MM.1S (cell line): ENCODE measurements at regions not wholly inside any gene's neighbourhood (a gene's known extent, or its start where the extent isn't known, plus 50 kb on each side); places are given as distances from the start of the nearest gene placed in this dataset.
"Not testable (repeated sequence)": the region's sequence is repeated elsewhere in the genome, so short reads cannot be mapped to it uniquely, and the experiment has no call there.

Experiments
- DNase-seq: peaks from one replicate; pipeline ENCODE4 v3.0.0-alpha.2; 2015
- H2AFZ ChIP-seq: fragments of 300-600 bp; sonication (generic); 2 replicates; pipeline ENCODE4 v1.6.0; 2016; ENCODE audit warnings: antibody characterized with exemption, low read length
- H3F3A ChIP-seq: fragments of 300-600 bp; sonication (generic); 2 replicates; pipeline ENCODE4 v1.6.1; 2016; ENCODE audit warnings: mild to moderate bottlenecking, antibody characterized with exemption, low read length, moderate library complexity, mixed read lengths; ENCODE audit not compliant: insufficient read depth
- H3K27ac ChIP-seq: fragments of 300-600 bp; sonication (generic); 2 replicates; pipeline ENCODE4 v1.5.1; 2016; ENCODE audit warnings: mild to moderate bottlenecking, low read length
- H3K27me3 ChIP-seq: fragments of 300-600 bp; sonication (generic); replicated peaks from 2 replicates; pipeline ENCODE4 v1.6.0; 2016; ENCODE audit warnings: low read length; ENCODE audit not compliant: insufficient read depth
- H3K36me3 ChIP-seq: fragments of 300-600 bp; sonication (generic); replicated peaks from 2 replicates; pipeline ENCODE4 v1.6.1; 2016; ENCODE audit warnings: mild to moderate bottlenecking, low read length, mixed read lengths; ENCODE audit not compliant: insufficient read depth
- H3K4me1 ChIP-seq: fragments of 300-600 bp; sonication (generic); 2 replicates; pipeline ENCODE4 v1.6.1; 2016; ENCODE audit warnings: low read length, mixed read lengths
- H3K4me2 ChIP-seq: fragments of 300-600 bp; sonication (generic); 2 replicates; pipeline ENCODE4 v1.6.0; 2016; ENCODE audit warnings: low read depth, low read length
- H3K4me3 ChIP-seq: fragments of 300-600 bp; sonication (generic); 2 replicates; pipeline ENCODE4 v1.5.1; 2016; ENCODE audit warnings: low read length, mixed read lengths
- H3K79me2 ChIP-seq: fragments of 300-600 bp; sonication (generic); 2 replicates; pipeline ENCODE4 v1.6.1; 2016; ENCODE audit warnings: mixed run types, low read length, mixed read lengths
- H3K9ac ChIP-seq: fragments of 300-600 bp; sonication (generic); 2 replicates; pipeline ENCODE4 v1.6.1; 2016; ENCODE audit warnings: low read length, mixed read lengths
- H3K9me2 ChIP-seq: fragments of 300-600 bp; sonication (generic); replicated peaks from 2 replicates; pipeline ENCODE4 v1.6.1; 2016; ENCODE audit warnings: mild to moderate bottlenecking, low read length, mixed read lengths; ENCODE audit not compliant: insufficient read depth
- H3K9me3 ChIP-seq: fragments of 300-600 bp; sonication (generic); replicated peaks from 2 replicates; pipeline ENCODE4 v1.6.1; 2016; ENCODE audit warnings: mild to moderate bottlenecking, low read length, mixed read lengths; ENCODE audit not compliant: insufficient read depth
- H4K20me1 ChIP-seq: fragments of 300-600 bp; sonication (generic); 2 replicates; pipeline ENCODE4 v1.6.1; 2016; ENCODE audit warnings: mild to moderate bottlenecking, low read length, moderate library complexity, mixed read lengths; ENCODE audit not compliant: insufficient read depth
- CTCF ChIP-seq: fragments of 300-600 bp; sonication (generic); IDR thresholded peaks from 2 replicates; pipeline ENCODE4 v1.5.1; 2016; ENCODE audit warnings: antibody characterized with exemption, low read length, mixed read lengths
- EZH2 ChIP-seq: fragments of 300-600 bp; sonication (generic); optimal IDR thresholded peaks from 2 replicates; pipeline ENCODE3; 2017; ENCODE audit warnings: low read depth, mild to moderate bottlenecking, antibody characterized with exemption, low read length, mixed read lengths
- EZH2phosphoT487 ChIP-seq: fragments of 300-600 bp; sonication (generic); IDR thresholded peaks from 2 replicates; pipeline ENCODE4 v1.6.1; 2018; ENCODE audit warnings: antibody characterized with exemption, low read length

DNA sequence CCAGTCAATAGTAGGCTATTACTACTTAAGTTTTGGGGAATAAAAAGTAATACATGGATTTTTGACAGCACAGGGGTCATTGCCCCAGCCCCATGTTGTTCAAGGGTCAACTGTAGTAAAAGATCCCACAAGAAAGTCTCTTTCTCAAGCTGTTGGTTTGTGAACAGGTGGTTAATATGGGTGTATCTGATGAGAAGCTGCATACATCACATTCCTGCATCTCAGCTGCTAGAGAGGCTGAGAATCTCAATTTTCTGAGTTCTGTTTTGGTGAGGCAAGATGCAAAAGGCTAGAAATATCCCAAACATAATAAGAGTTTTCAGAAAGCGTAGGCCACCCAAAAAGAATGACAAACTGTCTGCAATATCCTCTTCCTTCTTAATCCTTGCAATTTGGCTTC lies 76.8 kb upstream of the DAPK1 start:
- H3K9me2 ChIP-seq = no peaks in the 10 kb centered on the region
- TF ChIP-seq EZH2 = no peak
- TF ChIP-seq CTCF = no peak
- TF ChIP-seq EZH2phosphoT487 = no peak
- no peaks in the 10 kb centered on the region for H4K20me1 ChIP-seq
- H3K27me3 ChIP-seq = no peaks in the 10 kb centered on the region
- H3K4me1 ChIP-seq = no peaks in the 10 kb centered on the region
- H3K9me3 ChIP-seq = no peaks in the 10 kb centered on the region
- H3K36me3 ChIP-seq = no peaks in the 10 kb centered on the region
- H3F3A ChIP-seq = no peaks in the 10 kb centered on the region
- no peak overlapping the region for H3K4me3 ChIP-seq
- no peak overlapping the region for H3K27ac ChIP-seq
- H2AFZ ChIP-seq = no peak overlapping the region
- H3K9ac ChIP-seq = no peak overlapping the region
- no peak for DNase-seq
- H3K79me2 ChIP-seq = no peaks in the 10 kb centered on the region
- H3K4me2 ChIP-seq = no peak overlapping the region

- Histone ChIP-seq H4K20me1 (no peaks in the 10 kb centered on the region), H3F3A (no peaks in the 10 kb centered on the region), H2AFZ (no peak overlapping the region), H3K27ac (no peak overlapping the region), H3K27me3 (no peaks in the 10 kb centered on the region), H3K4me3 (no peak overlapping the region), H3K4me1 (no peaks in the 10 kb centered on the region), H3K9ac (no peak overlapping the region), H3K36me3 (no peaks in the 10 kb centered on the region), H3K4me2 (no peak overlapping the region), H3K79me2 (no peaks in the 10 kb centered on the region), H3K9me3 (no peaks in the 10 kb centered on the region), H3K9me2 (no peaks in the 10 kb centered on the region)
- no peak for DNase-seq
- TF ChIP-seq EZH2phosphoT487 (no peak), CTCF (no peak), EZH2 (no peak)
These were observed 75.9 kb upstream of the DAPK1 start for GRCh38 chr9:87421734-87422133.

DNA sequence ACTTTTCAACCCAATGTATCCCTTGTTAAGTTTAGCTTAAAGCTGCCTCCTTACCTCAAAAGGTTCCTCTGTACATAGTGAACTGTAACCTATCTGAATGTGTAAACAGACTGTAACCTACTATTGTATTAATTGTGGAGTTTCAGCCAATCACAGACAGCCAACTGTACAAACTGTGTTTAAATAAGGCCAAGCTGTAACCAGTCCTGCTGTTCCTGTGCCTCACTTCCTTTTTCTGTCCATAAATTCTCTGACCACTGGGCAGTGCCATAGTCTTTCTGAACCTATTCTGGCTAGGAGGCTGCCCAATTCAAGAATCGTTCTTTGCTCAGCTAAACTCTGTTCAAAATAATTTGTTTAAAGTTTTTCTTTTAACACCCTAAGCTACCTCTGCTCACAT lies 74.7 kb upstream of the DAPK1 start:
- no peak for TF ChIP-seq CTCF
- no peak for TF ChIP-seq EZH2
- no peak for TF ChIP-seq EZH2phosphoT487
- no peaks in the 10 kb centered on the region for H3K27me3 ChIP-seq
- no peak overlapping the region for H3K9ac ChIP-seq
- H3K4me2 ChIP-seq = no peak overlapping the region
- H3K4me3 ChIP-seq = no peak overlapping the region
- no peaks in the 10 kb centered on the region for H3K79me2 ChIP-seq
- DNase-seq = no peak
- no peaks in the 10 kb centered on the region for H3K9me3 ChIP-seq
- no peaks in the 10 kb centered on the region for H3F3A ChIP-seq
- H3K9me2 ChIP-seq = no peaks in the 10 kb centered on the region
- H3K27ac ChIP-seq = no peak overlapping the region
- H3K36me3 ChIP-seq = no peaks in the 10 kb centered on the region
- no peak overlapping the region for H2AFZ ChIP-seq
- no peaks in the 10 kb centered on the region for H3K4me1 ChIP-seq
- no peaks in the 10 kb centered on the region for H4K20me1 ChIP-seq

DNA sequence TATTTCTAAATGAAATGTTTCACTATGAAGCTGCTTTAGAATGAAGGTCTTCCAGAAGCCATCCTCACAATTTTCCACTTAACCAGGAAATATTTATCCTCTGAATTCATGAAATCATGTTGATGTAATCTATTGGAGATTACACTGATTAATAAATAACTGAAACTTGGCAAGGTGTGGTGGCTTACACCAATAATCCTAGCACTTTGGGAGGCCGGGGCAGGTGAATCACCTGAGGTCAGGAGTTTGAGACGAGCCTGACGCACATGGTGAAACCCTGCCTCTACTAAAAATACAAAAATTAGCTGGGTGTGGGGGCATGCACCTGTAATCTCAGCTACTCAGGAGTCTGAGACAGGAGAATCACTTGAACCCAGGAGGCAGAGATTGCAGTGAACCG lies 73.8 kb upstream of the DAPK1 start:
- DNase-seq, H3K79me2 ChIP-seq, H4K20me1 ChIP-seq, H3K27me3 ChIP-seq, H3K4me3 ChIP-seq, H3K9ac ChIP-seq, H3F3A ChIP-seq, H3K4me2 ChIP-seq, H3K9me2 ChIP-seq, H3K9me3 ChIP-seq, H3K27ac ChIP-seq, H3K36me3 ChIP-seq, H3K4me1 ChIP-seq, H2AFZ ChIP-seq: not testable (repeated sequence)
